Activated naive CD4-positive, alpha-beta T cell treated with anti-CD3 and anti-CD28 coated beads, Interleukin-2, amount 10 ng/mL, durations not matched to agents 7 days and 5 days (primary cell): ENCODE measurements at regions not wholly inside any gene's neighbourhood (a gene's known extent, or its start where the extent isn't known, plus 50 kb on each side); places are given as distances from the start of the nearest gene placed in this dataset.

Experiments used
- CTCF ChIA-PET: fragments of 350-600 bp; sonication (Branson Sonifier 250); formaldehyde crosslinking; loops from one replicate; lab custom pipeline; 2021; ENCODE audit warnings: antibody characterized with exemption; lab: Charles Lee
- DNase-seq: peaks from one replicate; pipeline ENCODE4 v3.0.0-alpha.2; 2020
- H3K27ac Mint-ChIP-seq: one replicate; pipeline ENCODE4 v1.8.0; 2021; ENCODE audit warnings: mild to moderate bottlenecking, moderate library complexity, mixed read lengths
- H3K27me3 Mint-ChIP-seq: one replicate; pipeline ENCODE4 v1.8.0; 2021; ENCODE audit warnings: mild to moderate bottlenecking, mixed read lengths
- H3K36me3 Mint-ChIP-seq: one replicate; pipeline ENCODE4 v1.8.0; 2021; ENCODE audit warnings: mixed read lengths
- H3K4me1 Mint-ChIP-seq: one replicate; pipeline ENCODE4 v1.8.0; 2021; ENCODE audit warnings: mixed read lengths
- H3K4me3 Mint-ChIP-seq: one replicate; pipeline ENCODE4 v1.8.0; 2021; ENCODE audit warnings: mild to moderate bottlenecking, moderate library complexity, mixed read lengths
- H3K9me3 Mint-ChIP-seq: one replicate; pipeline ENCODE4 v1.8.0; 2021; ENCODE audit warnings: mixed read lengths

DNA sequence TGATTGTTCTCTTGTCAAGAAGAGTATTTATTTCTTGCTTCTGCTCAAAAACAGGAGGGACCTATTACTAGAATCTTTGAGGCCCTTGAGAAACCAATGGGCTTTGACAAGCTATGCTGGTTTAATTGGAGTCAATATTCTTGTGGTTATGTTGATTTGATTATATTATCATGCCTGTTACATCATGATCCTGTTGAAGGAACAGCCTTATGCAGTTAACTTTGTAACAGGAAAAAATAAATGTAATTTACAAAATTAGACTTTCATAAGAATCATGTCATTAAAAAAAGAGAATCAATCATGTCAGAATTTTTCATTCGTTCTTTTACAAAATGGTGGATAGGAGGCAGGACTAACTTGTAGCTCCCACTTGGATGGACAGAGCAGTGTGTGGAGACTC, 386.1 kb upstream of the DDI1 start:
- H3K9me3 Mint-ChIP-seq = peaks cover 5% of the 10 kb centered on the region
- no peaks in the 10 kb centered on the region for H3K4me1 Mint-ChIP-seq
- H3K27ac Mint-ChIP-seq = no peak overlapping the region
- no peak overlapping the region for H3K4me3 Mint-ChIP-seq
- CTCF ChIA-PET = no interaction called here
- DNase-seq = no peak
- H3K36me3 Mint-ChIP-seq = no peaks in the 10 kb centered on the region
- H3K27me3 Mint-ChIP-seq = no peaks in the 10 kb centered on the region

GRCh38 chr11:103651341-103651998, 385.0 kb upstream of the DDI1 start:
- H3K9me3 Mint-ChIP-seq = peaks cover 5% of the 10 kb centered on the region
- H3K27me3 Mint-ChIP-seq = no peaks in the 10 kb centered on the region
- H3K4me3 Mint-ChIP-seq = no peak overlapping the region
- no peak overlapping the region for H3K27ac Mint-ChIP-seq
- CTCF ChIA-PET = no interaction called here
- DNase-seq = no peak
- no peaks in the 10 kb centered on the region for H3K4me1 Mint-ChIP-seq
- H3K36me3 Mint-ChIP-seq = no peaks in the 10 kb centered on the region

DNA sequence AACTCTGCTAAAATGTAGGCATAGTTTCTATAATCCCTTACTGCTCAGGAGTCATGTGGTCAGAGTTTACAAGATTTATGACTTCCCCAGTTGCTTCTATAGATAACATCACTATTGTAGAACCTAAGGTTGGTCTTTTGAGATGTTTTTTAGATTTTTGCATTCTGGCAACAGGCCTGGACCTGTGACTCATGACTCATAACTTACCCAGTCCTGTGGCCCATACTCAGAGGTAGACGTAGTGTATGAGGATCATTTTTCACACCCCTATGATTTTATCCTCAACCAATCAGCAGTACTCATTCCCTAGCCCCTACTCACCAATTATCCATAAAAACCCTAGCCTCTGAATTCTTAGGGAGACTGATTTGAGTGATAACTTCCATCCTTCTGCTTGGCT, 384.4 kb upstream of the DDI1 start:
- no peak overlapping the region for H3K4me3 Mint-ChIP-seq
- peaks cover 5% of the 10 kb centered on the region for H3K9me3 Mint-ChIP-seq
- no peak for DNase-seq
- no peak overlapping the region for H3K27ac Mint-ChIP-seq
- H3K27me3 Mint-ChIP-seq = no peaks in the 10 kb centered on the region
- CTCF ChIA-PET = no interaction called here
- no peaks in the 10 kb centered on the region for H3K36me3 Mint-ChIP-seq
- H3K4me1 Mint-ChIP-seq = no peaks in the 10 kb centered on the region

GRCh38 chr11:103656382-103656781, 380.1 kb upstream of the DDI1 start:
- Mint-ChIP-seq H3K27me3 (no peaks in the 10 kb centered on the region), H3K4me1 (no peaks in the 10 kb centered on the region), H3K27ac (no peak overlapping the region), H3K9me3 (peaks cover 5% of the 10 kb centered on the region), H3K36me3 (no peaks in the 10 kb centered on the region), H3K4me3 (no peak overlapping the region)
- no peak for DNase-seq
- CTCF ChIA-PET = no interaction called here

- Mint-ChIP-seq H3K9me3 (no peaks in the 10 kb centered on the region), H3K4me3 (no peak overlapping the region), H3K27me3 (no peaks in the 10 kb centered on the region), H3K36me3 (no peaks in the 10 kb centered on the region), H3K4me1 (no peaks in the 10 kb centered on the region), H3K27ac (no peak overlapping the region)
- CTCF ChIA-PET = no interaction called here
- DNase-seq = no peak
These were observed 377.2 kb upstream of the DDI1 start for GRCh38 chr11:103659206-103659618.

DNA sequence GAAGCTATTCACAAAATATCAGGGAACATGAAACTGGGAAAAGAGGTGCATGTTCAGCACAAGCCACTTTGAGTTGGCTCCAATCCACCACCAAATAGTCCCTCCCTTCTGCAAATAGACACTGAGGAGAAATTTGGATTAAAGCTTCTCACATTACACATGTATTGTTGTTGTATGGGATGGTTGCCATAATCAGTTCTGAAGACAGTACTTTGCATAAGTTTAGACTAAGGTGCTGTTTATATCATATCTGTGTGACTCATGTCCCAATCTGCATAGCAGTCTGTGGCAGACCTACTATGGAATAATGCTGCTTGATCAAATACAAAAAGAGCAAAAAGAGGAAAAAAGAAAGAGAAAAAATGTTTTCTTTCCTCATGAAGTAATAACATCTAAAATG, 376.7 kb upstream of the DDI1 start:
- no peaks in the 10 kb centered on the region for H3K27me3 Mint-ChIP-seq
- H3K9me3 Mint-ChIP-seq = no peaks in the 10 kb centered on the region
- H3K36me3 Mint-ChIP-seq = no peaks in the 10 kb centered on the region
- CTCF ChIA-PET = no interaction called here
- H3K4me1 Mint-ChIP-seq = no peaks in the 10 kb centered on the region
- H3K27ac Mint-ChIP-seq = no peak overlapping the region
- H3K4me3 Mint-ChIP-seq = no peak overlapping the region
- DNase-seq = no peak

DNA sequence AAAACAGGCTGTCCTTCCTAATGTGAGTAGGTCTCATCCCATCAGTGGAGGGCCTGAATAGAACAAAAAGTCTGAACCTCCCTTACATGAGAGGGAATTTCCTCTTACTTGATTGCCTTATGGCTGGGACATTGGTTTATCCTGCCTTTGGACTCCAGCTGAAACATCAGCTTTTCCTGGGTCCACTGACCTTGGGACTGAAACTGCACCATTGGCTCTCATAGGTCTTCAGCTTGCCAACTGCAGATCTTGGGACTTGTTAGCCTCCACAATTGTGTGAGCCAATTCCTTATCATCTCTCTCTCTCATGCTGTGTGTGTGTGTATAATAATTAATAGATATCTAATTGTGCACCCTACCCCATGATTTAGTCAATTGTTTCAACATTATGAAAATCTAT, 375.3 kb upstream of the DDI1 start:
- H3K27me3 Mint-ChIP-seq = no peaks in the 10 kb centered on the region
- no peaks in the 10 kb centered on the region for H3K36me3 Mint-ChIP-seq
- H3K9me3 Mint-ChIP-seq = no peaks in the 10 kb centered on the region
- H3K4me1 Mint-ChIP-seq = no peaks in the 10 kb centered on the region
- H3K27ac Mint-ChIP-seq = no peak overlapping the region
- no peak for DNase-seq
- CTCF ChIA-PET = no interaction called here
- H3K4me3 Mint-ChIP-seq = no peak overlapping the region

GRCh38 chr11:103661991-103662390, 374.4 kb upstream of the DDI1 start:
- Mint-ChIP-seq H3K9me3 (no peaks in the 10 kb centered on the region), H3K4me3 (no peak overlapping the region), H3K4me1 (no peaks in the 10 kb centered on the region), H3K27ac (no peak overlapping the region), H3K36me3 (no peaks in the 10 kb centered on the region), H3K27me3 (no peaks in the 10 kb centered on the region)
- CTCF ChIA-PET = no interaction called here
- no peak for DNase-seq

GRCh38 chr11:103662880-103663279, 373.6 kb upstream of the DDI1 start:
- no peak overlapping the region for H3K4me3 Mint-ChIP-seq
- no peaks in the 10 kb centered on the region for H3K9me3 Mint-ChIP-seq
- no peaks in the 10 kb centered on the region for H3K36me3 Mint-ChIP-seq
- no peaks in the 10 kb centered on the region for H3K27me3 Mint-ChIP-seq
- H3K27ac Mint-ChIP-seq = no peak overlapping the region
- CTCF ChIA-PET = no interaction called here
- DNase-seq = no peak
- no peaks in the 10 kb centered on the region for H3K4me1 Mint-ChIP-seq

GRCh38 chr11:103668859-103669258, 367.6 kb upstream of the DDI1 start:
- H3K27me3 Mint-ChIP-seq = no peaks in the 10 kb centered on the region
- CTCF ChIA-PET = interaction anchor here (1.2 kb wide), 1 partner anchor 13 kb away, joined by 4 read pairs; no protein-coding TSS in a partner anchor
- no peaks in the 10 kb centered on the region for H3K9me3 Mint-ChIP-seq
- no peak overlapping the region for H3K27ac Mint-ChIP-seq
- no peaks in the 10 kb centered on the region for H3K36me3 Mint-ChIP-seq
- H3K4me3 Mint-ChIP-seq = no peak overlapping the region
- no peak for DNase-seq
- H3K4me1 Mint-ChIP-seq = no peaks in the 10 kb centered on the region

DNA sequence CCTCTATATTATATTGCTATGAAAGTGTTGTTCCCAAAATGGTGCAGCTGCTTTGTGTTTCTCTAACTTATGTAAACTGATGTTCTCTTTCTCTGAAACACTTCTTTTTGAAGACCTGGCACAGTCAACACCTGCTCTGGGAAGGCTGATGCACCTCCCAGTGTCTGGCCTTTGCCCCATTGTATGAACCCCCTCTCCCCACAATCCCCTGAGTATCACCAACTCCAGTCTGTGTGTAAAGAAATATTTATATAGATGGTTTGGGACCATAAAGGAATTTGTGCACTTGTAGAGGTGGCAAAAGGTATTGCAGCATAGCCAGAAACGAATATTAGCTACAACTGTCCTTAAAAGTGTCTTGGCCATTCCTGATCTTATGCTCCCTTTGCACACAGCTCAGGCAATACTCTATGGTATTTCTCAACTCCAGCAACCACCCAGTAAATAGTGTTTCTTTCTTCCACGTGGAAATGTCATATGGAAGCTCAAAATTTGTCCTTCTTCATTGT, 365.2 kb upstream of the DDI1 start:
- DNase-seq = no peak
- no peaks in the 10 kb centered on the region for H3K27me3 Mint-ChIP-seq
- no peaks in the 10 kb centered on the region for H3K4me1 Mint-ChIP-seq
- no peaks in the 10 kb centered on the region for H3K9me3 Mint-ChIP-seq
- no peak overlapping the region for H3K27ac Mint-ChIP-seq
- CTCF ChIA-PET = interaction anchor here (2.4 kb wide), 1 partner anchor 11 kb away, joined by 9 read pairs; no protein-coding TSS in a partner anchor
- no peaks in the 10 kb centered on the region for H3K36me3 Mint-ChIP-seq
- H3K4me3 Mint-ChIP-seq = no peak overlapping the region

- DNase-seq = no peak
- no peaks in the 10 kb centered on the region for H3K9me3 Mint-ChIP-seq
- CTCF ChIA-PET = no interaction called here
- no peak overlapping the region for H3K27ac Mint-ChIP-seq
- H3K36me3 Mint-ChIP-seq = no peaks in the 10 kb centered on the region
- H3K27me3 Mint-ChIP-seq = no peaks in the 10 kb centered on the region
- H3K4me3 Mint-ChIP-seq = no peak overlapping the region
- H3K4me1 Mint-ChIP-seq = no peaks in the 10 kb centered on the region
These were observed 362.7 kb upstream of the DDI1 start for GRCh38 chr11:103673773-103674172.

- no peaks in the 10 kb centered on the region for H3K9me3 Mint-ChIP-seq
- no peak overlapping the region for H3K27ac Mint-ChIP-seq
- H3K36me3 Mint-ChIP-seq = no peaks in the 10 kb centered on the region
- CTCF ChIA-PET = no interaction called here
- H3K4me3 Mint-ChIP-seq = no peak overlapping the region
- no peaks in the 10 kb centered on the region for H3K27me3 Mint-ChIP-seq
- no peaks in the 10 kb centered on the region for H3K4me1 Mint-ChIP-seq
- no peak for DNase-seq
These were observed 360.0 kb upstream of the DDI1 start for GRCh38 chr11:103676413-103676812.

- Mint-ChIP-seq H3K4me1 (no peaks in the 10 kb centered on the region), H3K36me3 (no peaks in the 10 kb centered on the region), H3K27ac (no peak overlapping the region), H3K4me3 (no peak overlapping the region), H3K9me3 (no peaks in the 10 kb centered on the region), H3K27me3 (no peaks in the 10 kb centered on the region)
- CTCF ChIA-PET = interaction anchor here (2.4 kb wide), 1 partner anchor 14 kb away, joined by 14 read pairs; no protein-coding TSS in a partner anchor
- DNase-seq = no peak
These were observed 355.6 kb upstream of the DDI1 start for GRCh38 chr11:103680826-103681225.

GRCh38 chr11:103681855-103682254, 354.6 kb upstream of the DDI1 start:
- H3K27me3 Mint-ChIP-seq = no peaks in the 10 kb centered on the region
- CTCF ChIA-PET = interaction anchor here (0.8 to 2.4 kb wide), 7 partner anchors 11 to 840 kb away, joined by 3 to 14 read pairs (median 3); no protein-coding TSS in a partner anchor
- H3K9me3 Mint-ChIP-seq = no peaks in the 10 kb centered on the region
- no peak overlapping the region for H3K4me3 Mint-ChIP-seq
- no peaks in the 10 kb centered on the region for H3K36me3 Mint-ChIP-seq
- DNase-seq = no peak
- H3K27ac Mint-ChIP-seq = no peak overlapping the region
- no peaks in the 10 kb centered on the region for H3K4me1 Mint-ChIP-seq
